Neural crest cell (in vitro differentiated cells): ENCODE measurements at regions not wholly inside any gene's neighbourhood (a gene's known extent, or its start where the extent isn't known, plus 50 kb on each side); places are given as distances from the start of the nearest gene placed in this dataset.

Experiments
- DNase-seq: peaks from one replicate; pipeline ENCODE4 v3.0.0; 2021; ENCODE audit warnings: low read depth, mixed read lengths, low spot score
- H3K27ac Mint-ChIP-seq: one replicate; pipeline ENCODE4 v1.8.0; 2021; ENCODE audit warnings: mild to moderate bottlenecking, mixed read lengths; ENCODE audit not compliant: unreplicated experiment
- H3K27me3 Mint-ChIP-seq: 2 replicates; pipeline ENCODE4 v1.8.0; 2021; ENCODE audit warnings: low read depth, mild to moderate bottlenecking, mixed read lengths
- H3K36me3 Mint-ChIP-seq: 2 replicates; pipeline ENCODE4 v1.8.0; 2021; ENCODE audit warnings: low read depth, mild to moderate bottlenecking, mixed read lengths
- H3K4me1 Mint-ChIP-seq: 2 replicates; pipeline ENCODE4 v1.8.0; 2021; ENCODE audit warnings: mixed read lengths
- H3K4me3 Mint-ChIP-seq: one replicate; pipeline ENCODE4 v1.8.0; 2021; ENCODE audit warnings: mild to moderate bottlenecking, mixed read lengths
- H3K9me3 Mint-ChIP-seq: 2 replicates; pipeline ENCODE4 v1.8.0; 2021; ENCODE audit warnings: mixed read lengths
- CTCF ChIP-seq: fragments of 200-600 bp; sonication (generic); conservative IDR thresholded peaks from 2 replicates; pipeline ENCODE4 v1.5.0; 2021; ENCODE audit warnings: antibody characterized with exemption, mild to moderate bottlenecking

GRCh38 chr3:168342946-168343850 is 247.5 kb upstream of the GOLIM4 start:
- no peak for TF ChIP-seq CTCF
- Mint-ChIP-seq H3K9me3 (no peaks in the 10 kb centered on the region), H3K36me3 (no peaks in the 10 kb centered on the region), H3K27ac (no peak overlapping the region), H3K27me3 (no peaks in the 10 kb centered on the region), H3K4me3 (no peak overlapping the region), H3K4me1 (peaks cover 6% of the 10 kb centered on the region)
- no peak for DNase-seq

- Mint-ChIP-seq H3K4me1 (peaks cover 6% of the 10 kb centered on the region), H3K4me3 (no peak overlapping the region), H3K27ac (peak overlapping the region; percentile 24), H3K9me3 (no peaks in the 10 kb centered on the region), H3K27me3 (no peaks in the 10 kb centered on the region), H3K36me3 (no peaks in the 10 kb centered on the region)
- no peak for TF ChIP-seq CTCF
- no peak for DNase-seq
Measured at GRCh38 chr3:168341956-168342936, 246.5 kb upstream of the GOLIM4 start.

- Mint-ChIP-seq H3K27ac (peak overlapping the region; percentile 24), H3K4me3 (no peak overlapping the region), H3K9me3 (no peaks in the 10 kb centered on the region), H3K4me1 (peaks cover 6% of the 10 kb centered on the region), H3K36me3 (no peaks in the 10 kb centered on the region), H3K27me3 (no peaks in the 10 kb centered on the region)
- DNase-seq, result no peak
- TF ChIP-seq CTCF, result no peak
Measured at GRCh38 chr3:168341192-168341815, 245.6 kb upstream of the GOLIM4 start.

- H3K27me3 Mint-ChIP-seq, result no peaks in the 10 kb centered on the region
- TF ChIP-seq CTCF, result no peak
- H3K27ac Mint-ChIP-seq, result no peak overlapping the region
- H3K4me1 Mint-ChIP-seq, result peaks cover 14% of the 10 kb centered on the region
- H3K36me3 Mint-ChIP-seq, result no peaks in the 10 kb centered on the region
- no peak overlapping the region for H3K4me3 Mint-ChIP-seq
- no peaks in the 10 kb centered on the region for H3K9me3 Mint-ChIP-seq
- DNase-seq, result no peak
Measured at GRCh38 chr3:168338161-168338560, 242.4 kb upstream of the GOLIM4 start.

- no peak for DNase-seq
- H3K36me3 Mint-ChIP-seq, result no peaks in the 10 kb centered on the region
- TF ChIP-seq CTCF, result no peak
- H3K27ac Mint-ChIP-seq, result no peak overlapping the region
- H3K4me3 Mint-ChIP-seq, result no peak overlapping the region
- H3K9me3 Mint-ChIP-seq, result no peaks in the 10 kb centered on the region
- no peaks in the 10 kb centered on the region for H3K27me3 Mint-ChIP-seq
- H3K4me1 Mint-ChIP-seq, result peaks cover 27% of the 10 kb centered on the region
Measured at GRCh38 chr3:168336276-168336675, 240.6 kb upstream of the GOLIM4 start.
